ENCODE measurements at regions not wholly inside any gene's neighbourhood (a gene's known extent, or its start where the extent isn't known, plus 50 kb on each side); places are given as distances from the start of the nearest gene placed in this dataset.
"Not testable (repeated sequence)": the region's sequence is repeated elsewhere in the genome, so short reads cannot be mapped to it uniquely, and the experiment has no call there.

GRCh38 chr16:35575432-35575821 lies 2116.0 kb downstream of the TP53TG3F start:
- Histone ChIP-seq H3K4me3 (no peak overlapping the region), H3K9me3 (peaks cover 0 to 47% (median 3%) of the 10 kb centered on the region in 4 donors), H3K27ac (no peak overlapping the region), H3K27me3 (no peaks in the 10 kb centered on the region), H3K4me1 (no peaks in the 10 kb centered on the region), H3K36me3 (no peaks in the 10 kb centered on the region)
- ATAC-seq (ENCODE audit: low FRiP score in 2 of 2) (no peak), DNase-seq (no peak)
- WGBS, 2 donors: 79 to 80% methylated on average over 17 of the region's 17 CpGs
- TF ChIP-seq CTCF (IDR thresholded peaks at IDR 0.05) (no peak), EP300 (IDR thresholded peaks at IDR 0.05) (no peak), POLR2AphosphoS5 (IDR thresholded peaks at IDR 0.05) (no peak), POLR2A (IDR thresholded peaks at IDR 0.05) (no peak)

DNA sequence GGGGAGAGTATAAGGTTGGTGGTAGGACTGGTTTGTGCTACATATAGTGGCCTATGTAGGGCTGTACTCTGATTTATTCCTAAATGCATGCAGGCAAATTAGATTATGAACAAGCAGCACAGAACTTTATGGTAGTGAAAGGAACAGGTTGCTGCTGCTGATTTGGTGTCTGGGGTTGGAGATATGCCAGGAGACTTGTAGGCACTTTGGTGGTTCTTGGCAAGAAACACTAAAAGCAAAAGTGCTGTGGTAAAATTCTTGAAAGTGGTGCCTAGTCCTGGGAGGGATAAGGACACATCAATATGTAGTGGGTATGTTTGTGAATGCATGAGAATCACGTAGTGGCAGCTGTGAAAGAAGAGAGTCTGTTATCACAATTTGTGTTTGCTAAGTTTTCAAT lies 2126.0 kb downstream of the TP53TG3F start:
- ATAC-seq (ENCODE audit: low FRiP score in 2 of 2) (no peak), DNase-seq (no peak)
- 21 to 38% methylated on average over 1 of the region's 1 CpG for WGBS, 2 donors
- TF ChIP-seq POLR2AphosphoS5 (IDR thresholded peaks at IDR 0.05) (no peak), EP300 (IDR thresholded peaks at IDR 0.05) (no peak), POLR2A (IDR thresholded peaks at IDR 0.05) (no peak), CTCF (IDR thresholded peaks at IDR 0.05) (no peak)
- Histone ChIP-seq H3K4me3 (no peak overlapping the region), H3K27ac (no peak overlapping the region), H3K4me1 (no peaks in the 10 kb centered on the region), H3K9me3 (peaks cover 0 to 8% (median 0%) of the 10 kb centered on the region in 4 donors), H3K27me3 (no peaks in the 10 kb centered on the region), H3K36me3 (no peaks in the 10 kb centered on the region)

- not testable (repeated sequence) for DNase-seq; H3K27me3 ChIP-seq; ATAC-seq (ENCODE audit: low FRiP score in 2 of 2); H3K36me3 ChIP-seq; H3K27ac ChIP-seq; H3K9me3 ChIP-seq; H3K4me1 ChIP-seq; H3K4me3 ChIP-seq
- WGBS, 2 donors: 71 to 74% methylated on average over 6 to 7 of the region's 7 CpGs
Measured at GRCh38 chr16:35590913-35591312, 2131.5 kb downstream of the TP53TG3F start.

GRCh38 chr16:35596467-35596866 lies 2137.1 kb downstream of the TP53TG3F start:
- Histone ChIP-seq H3K36me3 (no peaks in the 10 kb centered on the region), H3K27ac (no peak overlapping the region), H3K4me3 (no peak overlapping the region), H3K9me3 (peaks cover 0 to 3% (median 1%) of the 10 kb centered on the region in 4 donors), H3K4me1 (no peaks in the 10 kb centered on the region), H3K27me3 (no peaks in the 10 kb centered on the region)
- DNase-seq: no peak
- ATAC-seq (ENCODE audit: low FRiP score in 2 of 2): no peak
- WGBS, 2 donors: 83 to 87% methylated on average over 4 of the region's 4 CpGs
- TF ChIP-seq POLR2AphosphoS5 (IDR thresholded peaks at IDR 0.05) (no peak), EP300 (IDR thresholded peaks at IDR 0.05) (no peak), CTCF (IDR thresholded peaks at IDR 0.05) (no peak), POLR2A (IDR thresholded peaks at IDR 0.05) (no peak)

DNA sequence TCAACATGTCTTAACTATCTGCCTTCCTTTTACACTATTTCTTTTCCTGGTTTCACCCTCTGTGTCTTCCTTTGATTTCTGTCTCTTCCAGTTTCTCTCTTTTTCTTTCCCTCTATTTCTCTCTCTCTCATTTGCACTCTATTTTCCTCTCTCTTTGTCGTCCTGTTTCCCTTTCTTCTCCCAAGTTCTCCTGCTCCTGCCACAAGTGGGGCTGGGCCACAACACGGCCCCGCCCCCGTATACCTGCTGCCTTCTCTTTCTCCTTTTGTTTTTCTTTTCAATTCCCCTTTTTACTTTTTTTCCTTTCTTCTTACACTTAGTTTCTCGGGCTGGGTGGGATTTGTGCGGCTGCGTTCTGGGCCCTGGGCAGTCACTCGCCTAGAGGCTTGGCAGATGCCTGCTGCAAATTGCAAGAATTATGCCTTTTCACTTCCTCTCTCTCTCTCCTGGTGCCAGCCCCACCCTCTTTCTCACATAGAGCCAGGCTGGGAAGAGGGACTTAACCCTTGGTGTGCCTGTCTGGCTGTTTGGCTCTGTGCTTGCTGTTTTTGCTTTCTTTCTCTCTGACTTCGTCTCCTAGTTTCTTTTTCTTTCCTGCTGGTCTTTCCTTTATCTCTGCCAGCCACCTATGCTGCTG lies 2139.4 kb downstream of the TP53TG3F start:
- ATAC-seq (ENCODE audit: low FRiP score in 2 of 2) (no peak), DNase-seq (peak in 1 of 2 donors; percentile 20)
- Histone ChIP-seq H3K4me3 (no peak overlapping the region), H3K27me3 (no peaks in the 10 kb centered on the region), H3K36me3 (no peaks in the 10 kb centered on the region), H3K27ac (no peak overlapping the region), H3K9me3 (no peaks in the 10 kb centered on the region), H3K4me1 (no peaks in the 10 kb centered on the region)
- TF ChIP-seq POLR2AphosphoS5 (IDR thresholded peaks at IDR 0.05) (no peak), POLR2A (IDR thresholded peaks at IDR 0.05) (no peak), EP300 (IDR thresholded peaks at IDR 0.05) (no peak), CTCF (IDR thresholded peaks at IDR 0.05) (no peak)
- WGBS, 2 donors: 66% methylated on average over 9 of the region's 9 CpGs
